A549 (cell line): ENCODE measurements at regions not wholly inside any gene's neighbourhood (a gene's known extent, or its start where the extent isn't known, plus 50 kb on each side); places are given as distances from the start of the nearest gene placed in this dataset.

Source experiments
- ATAC-seq, 2 experiments: fragments of 200-7000 bp in 1 of 2; fragments of >200 bp in 1 of 2; cut with Nextera tagmentation in 1 of 2; cut with Tn5 transposase in 1 of 2; 3 replicates each; pipeline versions ENCODE4 v1.8.0 to v1.9.1; 2018 to 2020; ENCODE audit warnings: mild to moderate bottlenecking in 1 of 2, moderate library complexity in 1 of 2
- CTCF ChIA-PET: fragments of 300-600 bp; sonication (Branson Sonifier 250); formaldehyde crosslinking; extraction: SDS; loops from one replicate; lab custom pipeline; 2021; ENCODE audit warnings: antibody characterized with exemption, inconsistent platforms; lab: Yijun Ruan, JAX
- POLR2A ChIA-PET: fragments of 350-600 bp; formaldehyde crosslinking; extraction: SDS; loops from one replicate; lab custom pipeline; 2021; ENCODE audit warnings: antibody characterized with exemption, inconsistent platforms; lab: Yijun Ruan, JAX
- DNase-seq, 2 experiments: peaks; one replicate each; pipeline versions ENCODE4 v3.0.0 to v3.0.0-alpha.2; 2011 to 2016; ENCODE audit warnings: low read depth in 1 of 2, low spot score in 1 of 2
- FAIRE-seq: peaks from 2 replicates; lab custom pipeline; 2011; peaks lifted over from hg19 to GRCh38; lab: Jason Lieb, UNC
- H3K27ac ChIP-seq, 2 experiments: fragments of >200 bp; sonication (Bioruptor Twin); formaldehyde crosslinking; 3 replicates each; pipeline ENCODE4 v1.5.1; 2016 to 2017
- H3K4me1 ChIP-seq: fragments of >200 bp; sonication (Bioruptor Twin); formaldehyde crosslinking; 3 replicates; pipeline ENCODE4 v1.6.1; 2016
- H3K4me2 ChIP-seq: fragments of >200 bp; sonication (Bioruptor Twin); formaldehyde crosslinking; 3 replicates; pipeline ENCODE4 v1.6.1; 2016
- H3K4me3 ChIP-seq: fragments of >200 bp; sonication (Bioruptor Twin); formaldehyde crosslinking; 3 replicates; pipeline ENCODE4 v1.5.1; 2016
- H3K9me3 ChIP-seq: fragments of >200 bp; sonication (Bioruptor Twin); formaldehyde crosslinking; 3 replicates; pipeline ENCODE4 v1.6.1; 2016
- BCL3 ChIP-seq: fragments of >200 bp; sonication (Bioruptor Twin); formaldehyde crosslinking; IDR thresholded peaks from 3 replicates; pipeline ENCODE4 v1.6.1; 2016
- CEBPB ChIP-seq, 2 experiments: fragments of >200 bp in 1 of 2; sonication (Bioruptor Twin) in 1 of 2; formaldehyde crosslinking in 1 of 2; IDR thresholded peaks; 2 replicates each; pipeline ENCODE4 v1.6.1; 2012 to 2016
- CHD2 ChIP-seq: fragments of 150-350 bp; IDR thresholded peaks from 2 replicates; pipeline ENCODE4 v1.6.1; 2014; ENCODE audit warnings: low read length; ENCODE audit not compliant: partially characterized antibody
- E2F6 ChIP-seq: IDR thresholded peaks from 2 replicates; pipeline ENCODE4 v1.6.1; 2012; ENCODE audit warnings: low read depth, borderline replicate concordance
- EHF ChIP-seq: fragments of 250-450 bp; sonication (Bioruptor Pico); IDR thresholded peaks from 2 replicates; pipeline ENCODE4 v1.5.0; 2020; ENCODE audit warnings: mild to moderate bottlenecking
- ELK1 ChIP-seq: fragments of 150-350 bp; IDR thresholded peaks from 2 replicates; pipeline ENCODE4 v1.6.1; 2014; ENCODE audit warnings: low read depth, mild to moderate bottlenecking, low read length
- FOSL2 ChIP-seq, 2 experiments: fragments of 450-650 bp in 1 of 2; fragments of >200 bp in 1 of 2; sonication (Bioruptor Twin) in 1 of 2; formaldehyde crosslinking; IDR thresholded peaks; 2 replicates each; pipeline versions ENCODE4 v1.5.0 to v1.6.1; 2016 to 2020; ENCODE audit warnings: mild to moderate bottlenecking in 1 of 2, moderate library complexity in 1 of 2
- HMGXB4 ChIP-seq: fragments of 250-450 bp; sonication (Bioruptor Pico); IDR thresholded peaks from 2 replicates; pipeline ENCODE4 v1.5.0; 2021; ENCODE audit warnings: mild to moderate bottlenecking, moderate library complexity, borderline replicate concordance
- HOXB5 ChIP-seq: fragments of 250-450 bp; sonication (Bioruptor Pico); IDR thresholded peaks from 2 replicates; pipeline ENCODE4 v1.5.0; 2020; ENCODE audit warnings: mild to moderate bottlenecking, moderate library complexity
- JUN ChIP-seq, 2 experiments: fragments of >200 bp; sonication (Bioruptor Twin); formaldehyde crosslinking; IDR thresholded peaks; 2 replicates in 1 of 2; 3 replicates in 1 of 2; pipeline ENCODE4 v1.6.1; 2016 to 2017
- MAX ChIP-seq: IDR thresholded peaks from 2 replicates; pipeline ENCODE4 v1.6.1; 2012
- MYC ChIP-seq: IDR thresholded peaks from 2 replicates; pipeline ENCODE4 v1.6.1; 2012; ENCODE audit warnings: mild to moderate bottlenecking, inconsistent platforms, low read length, improper control_type of control experiment, borderline replicate concordance
- NFE2L2 ChIP-seq: fragments of 150-350 bp; conservative IDR thresholded peaks from 2 replicates; pipeline ENCODE4 v1.6.1; 2014; ENCODE audit warnings: low read length
- NPAS2 ChIP-seq: fragments of 250-450 bp; sonication (Bioruptor Pico); IDR thresholded peaks from 2 replicates; pipeline ENCODE4 v1.8.0; 2022; ENCODE audit warnings: mild to moderate bottlenecking, moderate library complexity, borderline replicate concordance
- NR3C1 ChIP-seq: fragments of >200 bp; sonication (Bioruptor Twin); formaldehyde crosslinking; IDR thresholded peaks from 3 replicates; pipeline ENCODE4 v1.6.1; 2017
- PBX3 ChIP-seq: IDR thresholded peaks from 2 replicates; pipeline ENCODE4 v1.6.1; 2012
- PHF8 ChIP-seq: fragments of 200-600 bp; sonication (generic); IDR thresholded peaks from 2 replicates; pipeline ENCODE4 v1.6.1; 2016; ENCODE audit warnings: low read depth, mild to moderate bottlenecking, antibody characterized with exemption, moderate library complexity, borderline replicate concordance
- RAD21 ChIP-seq, 2 experiments: fragments of >200 bp in 1 of 2; sonication (Bioruptor Twin) in 1 of 2; formaldehyde crosslinking in 1 of 2; IDR thresholded peaks in 1 of 2; conservative IDR thresholded peaks in 1 of 2; 2 replicates in 1 of 2; 3 replicates in 1 of 2; pipeline ENCODE4 v1.6.1; 2012 to 2018; ENCODE audit warnings: inconsistent platforms in 1 of 2
- RCOR1 ChIP-seq: fragments of 150-350 bp; IDR thresholded peaks from 2 replicates; pipeline ENCODE4 v1.6.1; 2014; ENCODE audit warnings: antibody characterized with exemption, low read length, low read depth
- REST ChIP-seq: fragments of 200-600 bp; sonication (generic); IDR thresholded peaks from 2 replicates; pipeline ENCODE4 v1.6.1; 2016; ENCODE audit warnings: antibody characterized with exemption, mild to moderate bottlenecking, moderate library complexity
- TP53 ChIP-seq: fragments of 250-450 bp; sonication (Bioruptor Pico); IDR thresholded peaks from 2 replicates; pipeline ENCODE4 v1.5.0; 2021; ENCODE audit warnings: mild to moderate bottlenecking, moderate library complexity
- USF2 ChIP-seq: fragments of 450-650 bp; IDR thresholded peaks from 2 replicates; pipeline ENCODE4 v1.6.1; 2014; ENCODE audit warnings: antibody characterized with exemption
- WGBS: methylation state at CpG from one replicate; pipeline ENCODE4 v1.1.6; 2017; ENCODE audit errors: missing lambda C conversion rate; 5-methylcytosine and 5-hydroxymethylcytosine counted together

GRCh38 chr4:57736781-57737180 lies 626.6 kb upstream of the IGFBP7 start:
- ChIA-PET CTCF (no interaction called here), POLR2A (no interaction called here)
- ATAC-seq, result no peak

GRCh38 chr4:57734104-57734670 lies 624.0 kb upstream of the IGFBP7 start:
- H3K9me3 ChIP-seq, result no peaks in the 10 kb centered on the region
- H3K27ac ChIP-seq, result no peak overlapping the region
- H3K4me2 ChIP-seq, result no peak overlapping the region
- POLR2A ChIA-PET, result no interaction called here
- ATAC-seq (no peak), FAIRE-seq (no peak), DNase-seq (no peak)
- CTCF ChIA-PET, result interaction anchor here (0.8 kb wide), 1 partner anchor 47 kb away, joined by 3 read pairs; no protein-coding TSS in a partner anchor
- WGBS, result 2% methylated on average over 4 of the region's 4 CpGs
- H3K4me1 ChIP-seq, result no peaks in the 10 kb centered on the region
- no peak overlapping the region for H3K4me3 ChIP-seq
- TF ChIP-seq TP53, result no peak
- no peak for TF ChIP-seq CHD2
- TF ChIP-seq NFE2L2, result no peak
- TF ChIP-seq NPAS2, result no peak
- TF ChIP-seq E2F6, result no peak
- TF ChIP-seq USF2, result no peak
- no peak for TF ChIP-seq REST
- no peak for TF ChIP-seq FOSL2 (IDR thresholded peaks at IDR 0.05)
- TF ChIP-seq FOSL2 (CRISPR knock-in tag; IDR thresholded peaks at IDR 0.05), result no peak
- no peak for TF ChIP-seq HOXB5 (CRISPR knock-in tag)
- TF ChIP-seq ELK1, result no peak
- no peak for TF ChIP-seq MAX
- TF ChIP-seq RCOR1, result no peak
- no peak for TF ChIP-seq HMGXB4 (CRISPR knock-in tag)
- no peak for TF ChIP-seq MYC
- no peak for TF ChIP-seq RAD21 (conservative IDR thresholded peaks at IDR 0.05 in 1 of 2, IDR thresholded peaks at IDR 0.05 in 1 of 2)
- TF ChIP-seq PHF8, result no peak
- TF ChIP-seq JUN (IDR thresholded peaks at IDR 0.05), result no peak
- no peak for TF ChIP-seq NR3C1

More at GRCh38 chr4:57736781-57737180, 626.6 kb upstream of the IGFBP7 start:
- H3K9me3 ChIP-seq, result no peaks in the 10 kb centered on the region
- H3K4me3 ChIP-seq, result no peak overlapping the region
- H3K4me2 ChIP-seq, result no peak overlapping the region
- H3K4me1 ChIP-seq, result no peaks in the 10 kb centered on the region
- DNase-seq, result no peak
- H3K27ac ChIP-seq, result no peak overlapping the region
- WGBS, result 2% methylated on average over 3 of the region's 3 CpGs
- FAIRE-seq, result no peak
- TF ChIP-seq PHF8 (no peak), CEBPB (IDR thresholded peaks at IDR 0.05) (no peak), EHF (no peak), PBX3 (no peak), TP53 (no peak), BCL3 (no peak)
- TF ChIP-seq, all 56 proteins: peak for 0
